Activated gamma-delta T cell treated with Interleukin-2 at 50 U/mL for 16 hours (primary cell): ENCODE measurements at regions not wholly inside any gene's neighbourhood (a gene's known extent, or its start where the extent isn't known, plus 50 kb on each side); places are given as distances from the start of the nearest gene placed in this dataset.

ENCODE experiments used
- DNase-seq: peaks from one replicate; pipeline ENCODE4 v3.0.0-alpha.2; 2020

DNA sequence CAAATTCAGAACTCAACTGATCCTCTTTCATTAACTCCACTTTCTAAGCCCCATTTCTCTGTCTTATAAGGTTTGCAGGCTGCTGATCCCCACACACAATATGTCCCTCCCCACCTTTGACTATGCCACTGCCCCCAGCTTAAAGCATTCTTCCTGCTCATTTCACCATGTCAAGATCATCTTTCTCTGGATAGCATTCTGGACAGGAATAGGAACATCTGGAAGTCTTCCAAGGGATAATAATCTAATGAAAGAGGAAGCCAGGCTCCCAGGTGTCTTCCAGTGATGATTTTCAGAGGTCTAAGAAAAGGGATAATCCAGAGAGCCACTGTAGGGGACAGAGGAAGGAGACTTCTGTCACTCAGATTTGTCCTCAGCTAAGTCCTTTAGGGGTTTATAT lies 54.6 kb upstream of the GALNT15 start:
- no peak for DNase-seq

DNA sequence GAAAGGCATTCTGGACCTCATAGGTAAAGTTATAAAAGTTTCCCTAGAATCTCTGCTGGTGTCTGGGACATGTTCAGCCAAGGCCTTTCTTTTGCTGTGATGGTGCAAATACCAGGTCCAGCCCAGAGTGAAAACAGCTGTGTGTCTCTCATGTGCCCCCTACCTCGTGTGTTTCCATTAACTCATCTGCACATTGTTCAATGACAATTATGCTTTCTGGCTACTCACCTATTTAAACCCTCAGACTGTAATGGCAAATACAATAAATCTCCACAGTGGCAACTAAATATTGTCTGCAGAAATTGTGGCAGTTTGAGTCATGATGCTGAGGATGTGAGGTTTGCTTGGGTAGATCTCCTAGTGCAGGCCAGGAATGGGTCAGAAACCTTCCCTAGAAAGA lies 53.1 kb upstream of the GALNT15 start:
- DNase-seq = no peak

DNA sequence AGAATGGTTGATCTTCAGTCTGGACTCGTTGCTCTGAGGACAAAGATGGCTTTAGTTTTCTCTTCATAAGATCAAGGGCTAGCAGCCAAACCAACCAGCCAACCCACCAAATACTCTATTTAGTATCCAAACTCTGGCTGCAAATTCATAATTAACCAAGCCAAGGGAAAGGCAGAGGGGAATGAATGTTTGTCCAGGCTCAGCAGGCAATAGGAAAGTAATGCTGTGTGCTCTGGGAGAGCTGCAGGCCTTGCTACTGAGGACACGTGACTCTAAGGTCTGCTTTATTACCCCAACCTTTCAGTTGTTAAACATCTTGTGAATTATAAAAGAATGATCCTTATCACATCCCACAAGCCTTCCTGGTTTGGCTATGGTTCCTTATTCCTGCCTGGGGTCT lies 52.3 kb upstream of the GALNT15 start:
- no peak for DNase-seq

DNA sequence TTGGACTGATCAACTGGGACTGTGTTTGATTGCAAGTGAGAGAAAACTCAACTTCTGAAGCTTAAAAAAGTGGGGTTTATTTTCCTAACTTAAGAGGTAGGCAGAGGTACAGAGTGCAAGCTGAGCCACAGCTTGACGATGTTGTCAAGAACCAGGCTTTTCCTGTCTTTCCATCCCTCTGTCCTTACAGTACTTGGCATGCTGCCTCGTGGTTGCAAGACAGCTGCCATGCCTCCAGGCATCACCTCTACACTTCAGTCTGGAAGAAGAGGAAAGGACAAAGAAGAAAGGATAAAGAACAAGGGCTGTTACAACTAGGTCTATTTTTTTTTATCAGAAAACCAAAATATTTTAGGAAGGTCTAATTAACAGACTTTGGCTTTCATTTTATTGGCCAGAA lies 51.8 kb upstream of the GALNT15 start:
- no peak for DNase-seq

DNA sequence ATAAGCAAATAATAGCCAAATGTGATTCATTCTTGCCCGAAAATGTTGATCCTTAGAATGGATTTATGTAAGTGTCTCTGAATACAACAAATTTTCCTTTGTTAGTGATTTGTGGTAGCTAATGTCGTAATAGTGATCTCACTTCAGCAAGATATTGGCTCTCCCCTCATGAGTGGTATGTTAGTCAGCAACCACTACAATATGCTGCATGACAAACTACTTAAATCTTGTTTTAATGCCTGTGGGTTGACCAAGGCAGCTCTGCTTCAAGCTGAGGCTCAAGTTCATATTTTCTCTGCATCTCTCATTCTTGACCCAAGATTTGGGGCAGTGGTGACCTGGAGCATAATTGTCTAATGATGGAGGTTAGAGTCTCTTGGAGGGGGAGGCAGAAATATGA lies 49.8 kb upstream of the GALNT15 start:
- DNase-seq = no peak
